ENCODE measurements at regions not wholly inside any gene's neighbourhood (a gene's known extent, or its start where the extent isn't known, plus 50 kb on each side); places are given as distances from the start of the nearest gene placed in this dataset.

GRCh38 chr3:30258426-30259392 lies 347.7 kb upstream of the TGFBR2 start:
- Histone ChIP-seq H4K20me1 (ENCODE audit: control insufficient read depth, insufficient read depth, low read depth, low read length) (no peaks in the 10 kb centered on the region), H3F3A (ENCODE audit: control insufficient read depth, insufficient read depth) (no peaks in the 10 kb centered on the region), H3K4me2 (ENCODE audit: low read length) (no peak overlapping the region), H3K4me1 (ENCODE audit: control insufficient read depth, low read length) (no peaks in the 10 kb centered on the region), H3K27ac (ENCODE audit: low read depth, low read length) (no peak overlapping the region), H3K79me2 (ENCODE audit: control insufficient read depth, low read length) (no peaks in the 10 kb centered on the region), H3K9me3 (ENCODE audit: control insufficient read depth, insufficient read depth, low read length) (no peaks in the 10 kb centered on the region), H3K9me2 (replicated peaks; ENCODE audit: control insufficient read depth, low read length) (no peaks in the 10 kb centered on the region), H3K4me3 (ENCODE audit: low read length) (no peak overlapping the region), H3K27me3 (ENCODE audit: control insufficient read depth, low read length) (no peaks in the 10 kb centered on the region), H3K36me3 (ENCODE audit: control insufficient read depth, low read length) (no peaks in the 10 kb centered on the region)
- no peak for TF ChIP-seq EZH2phosphoT487 (IDR thresholded peaks at IDR 0.05; ENCODE audit: borderline replicate concordance, low read length)
- TF ChIP-seq CTCF (IDR thresholded peaks at IDR 0.05; ENCODE audit: low read depth, low read length, poor library complexity, severe bottlenecking): no peak

- Histone ChIP-seq H3K36me3 (ENCODE audit: control insufficient read depth, low read length) (no peaks in the 10 kb centered on the region), H3K4me2 (ENCODE audit: low read length) (no peak overlapping the region), H3K4me1 (ENCODE audit: control insufficient read depth, low read length) (no peaks in the 10 kb centered on the region), H3K9me2 (replicated peaks; ENCODE audit: control insufficient read depth, low read length) (no peaks in the 10 kb centered on the region), H3K27ac (ENCODE audit: low read depth, low read length) (no peak overlapping the region), H3K27me3 (ENCODE audit: control insufficient read depth, low read length) (no peaks in the 10 kb centered on the region), H3K9me3 (ENCODE audit: control insufficient read depth, insufficient read depth, low read length) (no peaks in the 10 kb centered on the region), H3K79me2 (ENCODE audit: control insufficient read depth, low read length) (no peaks in the 10 kb centered on the region), H3K4me3 (ENCODE audit: low read length) (no peak overlapping the region), H4K20me1 (ENCODE audit: control insufficient read depth, insufficient read depth, low read depth, low read length) (no peaks in the 10 kb centered on the region), H3F3A (ENCODE audit: control insufficient read depth, insufficient read depth) (no peaks in the 10 kb centered on the region)
- TF ChIP-seq CTCF (IDR thresholded peaks at IDR 0.05; ENCODE audit: low read depth, low read length, poor library complexity, severe bottlenecking) (no peak), EZH2phosphoT487 (IDR thresholded peaks at IDR 0.05; ENCODE audit: borderline replicate concordance, low read length) (no peak)
These were observed 346.7 kb upstream of the TGFBR2 start for GRCh38 chr3:30259730-30260129.

GRCh38 chr3:30260762-30261161 lies 345.6 kb upstream of the TGFBR2 start:
- Histone ChIP-seq H3K4me2 (ENCODE audit: low read length) (no peak overlapping the region), H3K27me3 (ENCODE audit: control insufficient read depth, low read length) (no peaks in the 10 kb centered on the region), H3F3A (ENCODE audit: control insufficient read depth, insufficient read depth) (no peaks in the 10 kb centered on the region), H3K4me3 (ENCODE audit: low read length) (no peak overlapping the region), H3K4me1 (ENCODE audit: control insufficient read depth, low read length) (no peaks in the 10 kb centered on the region), H3K36me3 (ENCODE audit: control insufficient read depth, low read length) (no peaks in the 10 kb centered on the region), H3K9me3 (ENCODE audit: control insufficient read depth, insufficient read depth, low read length) (no peaks in the 10 kb centered on the region), H3K27ac (ENCODE audit: low read depth, low read length) (no peak overlapping the region), H4K20me1 (ENCODE audit: control insufficient read depth, insufficient read depth, low read depth, low read length) (no peaks in the 10 kb centered on the region), H3K79me2 (ENCODE audit: control insufficient read depth, low read length) (no peaks in the 10 kb centered on the region), H3K9me2 (replicated peaks; ENCODE audit: control insufficient read depth, low read length) (no peaks in the 10 kb centered on the region)
- TF ChIP-seq EZH2phosphoT487 (IDR thresholded peaks at IDR 0.05; ENCODE audit: borderline replicate concordance, low read length): no peak
- no peak for TF ChIP-seq CTCF (IDR thresholded peaks at IDR 0.05; ENCODE audit: low read depth, low read length, poor library complexity, severe bottlenecking)

All from DOHH2 (cell line).